ENCODE measurements at regions not wholly inside any gene's neighbourhood (a gene's known extent, or its start where the extent isn't known, plus 50 kb on each side); places are given as distances from the start of the nearest gene placed in this dataset.

GRCh38 chr2:106981491-106981890 lies 95.5 kb upstream of the ST6GAL2 start:
- no peak for DNase-seq

DNA sequence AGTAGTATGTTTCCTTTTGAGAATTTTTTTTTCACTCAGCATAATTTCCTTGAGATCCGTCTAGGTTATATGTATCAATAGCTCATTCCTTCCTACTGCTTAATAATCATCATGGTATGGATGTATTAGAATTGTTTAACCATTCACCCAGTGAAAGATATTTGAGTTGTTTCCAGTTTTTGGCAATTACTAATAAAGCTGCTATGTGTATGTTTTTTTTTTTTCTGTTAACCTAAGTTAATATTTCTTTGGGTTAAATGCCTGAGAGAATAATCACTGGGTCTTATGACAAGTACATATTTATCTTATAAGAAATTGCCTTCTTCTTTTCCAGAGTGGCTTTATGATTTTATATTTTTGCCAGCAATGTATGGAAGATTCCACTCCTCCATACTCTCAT lies 96.4 kb upstream of the ST6GAL2 start:
- DNase-seq, result no peak

DNA sequence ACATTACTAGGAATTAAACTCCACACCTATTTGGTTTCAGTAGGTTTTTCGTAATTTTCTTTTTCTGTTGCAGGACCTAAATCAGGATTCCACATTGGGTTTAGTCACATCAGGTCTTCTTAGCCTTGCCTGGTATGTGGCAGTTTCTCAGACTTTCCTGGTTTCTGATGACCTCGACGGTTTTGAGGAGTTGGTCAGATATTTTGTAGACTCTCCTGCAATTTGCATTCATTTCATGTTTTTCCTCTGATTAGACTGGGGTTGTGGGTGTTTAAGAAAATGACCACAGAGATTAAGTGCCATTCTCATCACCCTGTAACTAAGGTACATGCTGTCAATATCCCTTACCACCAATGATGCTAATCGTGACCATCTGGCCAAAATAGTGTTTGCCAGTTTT lies 97.3 kb upstream of the ST6GAL2 start:
- DNase-seq, result no peak

- no peak for DNase-seq
These were observed 102.4 kb upstream of the ST6GAL2 start for GRCh38 chr2:106988361-106988760.

GRCh38 chr2:106990297-106990696 lies 104.3 kb upstream of the ST6GAL2 start:
- no peak for DNase-seq

- no peak for DNase-seq
These were observed 105.9 kb upstream of the ST6GAL2 start for GRCh38 chr2:106991866-106992265.

GRCh38 chr2:106995556-106995955 lies 109.6 kb upstream of the ST6GAL2 start:
- DNase-seq, result no peak

GRCh38 chr2:106996171-106996769 lies 110.3 kb upstream of the ST6GAL2 start:
- DNase-seq, result no peak

GRCh38 chr2:106997204-106997603 lies 111.2 kb upstream of the ST6GAL2 start:
- DNase-seq, result no peak

- DNase-seq, result no peak
These were observed 115.1 kb upstream of the ST6GAL2 start for GRCh38 chr2:107001062-107001461.

GRCh38 chr2:107001551-107001950 lies 115.6 kb upstream of the ST6GAL2 start:
- no peak for DNase-seq

DNA sequence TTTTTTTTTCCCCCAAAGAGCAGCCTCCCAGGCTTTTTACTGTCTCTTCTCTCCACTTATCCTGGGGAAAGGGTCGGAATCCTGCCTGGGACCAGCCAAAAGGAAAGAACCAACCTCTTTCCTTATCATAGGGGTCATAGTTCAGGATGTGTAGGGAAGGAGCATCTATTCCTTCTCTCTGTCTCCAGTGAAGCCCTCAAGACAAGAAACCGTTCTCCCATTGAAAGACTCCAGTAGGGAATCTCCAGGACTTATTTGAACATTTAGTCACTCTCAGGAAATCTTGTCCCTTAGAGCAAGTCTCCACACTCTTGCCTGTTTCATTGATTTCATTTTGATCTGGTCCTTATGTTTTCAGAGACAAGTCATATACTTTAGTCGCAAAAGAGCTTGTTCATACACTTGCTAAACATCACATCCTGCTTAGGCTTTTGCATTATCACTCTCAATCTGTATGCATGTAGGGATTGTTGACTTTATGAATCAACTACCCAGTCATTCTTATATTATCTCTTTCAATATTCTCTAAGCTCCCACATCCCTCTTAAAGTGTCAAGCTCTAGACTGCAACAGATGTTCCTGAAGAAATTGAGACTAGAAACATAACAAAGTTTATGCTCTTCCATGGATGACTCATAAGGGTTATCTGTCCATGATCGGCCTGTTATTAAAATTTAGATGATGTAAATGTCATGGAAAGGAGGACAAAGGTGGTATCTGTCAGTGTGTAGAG lies 116.2 kb upstream of the ST6GAL2 start:
- DNase-seq, result no peak

GRCh38 chr2:107002735-107003134 lies 116.8 kb upstream of the ST6GAL2 start:
- DNase-seq, result no peak

DNA sequence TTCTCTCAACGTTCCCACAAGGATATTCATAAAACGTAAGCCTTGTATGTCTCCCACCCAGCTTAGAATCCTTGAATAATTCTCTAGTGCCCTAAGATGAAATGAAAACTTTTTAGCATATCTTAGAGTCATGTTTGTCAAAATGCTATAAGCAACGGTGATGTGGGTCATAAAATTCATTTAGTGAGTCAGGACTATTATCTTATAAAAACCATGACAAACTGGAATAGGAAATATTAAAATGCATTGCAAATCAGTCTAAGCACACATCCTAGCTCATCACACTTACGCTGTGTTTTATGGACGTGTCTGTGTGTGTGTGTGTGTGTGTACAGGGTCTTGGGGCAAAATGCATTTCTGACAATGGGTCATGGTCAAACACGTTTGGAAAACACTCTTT lies 119.9 kb upstream of the ST6GAL2 start:
- no peak for DNase-seq

- DNase-seq, result no peak
These were observed 120.9 kb upstream of the ST6GAL2 start for GRCh38 chr2:107006836-107007235.

GRCh38 chr2:107007927-107008326 lies 122.0 kb upstream of the ST6GAL2 start:
- no peak for DNase-seq

DNA sequence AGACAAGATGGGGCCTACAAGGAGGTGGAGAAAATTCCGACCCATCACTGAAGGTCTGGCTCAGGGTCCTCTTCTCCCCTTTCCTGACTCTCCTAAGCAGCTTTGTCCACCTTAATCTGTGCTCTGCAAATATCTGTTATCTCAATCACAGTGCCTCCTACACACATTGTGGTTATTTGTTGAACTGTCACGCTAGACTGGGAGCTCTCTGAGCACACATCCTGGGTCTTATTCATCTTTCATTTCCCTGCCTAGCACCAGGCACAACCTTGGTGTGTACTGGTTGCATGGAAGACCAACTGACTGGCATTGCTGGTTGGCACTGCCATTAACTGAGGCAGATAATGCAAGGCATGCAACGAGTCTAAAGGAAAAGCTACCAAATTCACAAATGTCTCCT lies 122.9 kb upstream of the ST6GAL2 start:
- DNase-seq, result no peak

DNA sequence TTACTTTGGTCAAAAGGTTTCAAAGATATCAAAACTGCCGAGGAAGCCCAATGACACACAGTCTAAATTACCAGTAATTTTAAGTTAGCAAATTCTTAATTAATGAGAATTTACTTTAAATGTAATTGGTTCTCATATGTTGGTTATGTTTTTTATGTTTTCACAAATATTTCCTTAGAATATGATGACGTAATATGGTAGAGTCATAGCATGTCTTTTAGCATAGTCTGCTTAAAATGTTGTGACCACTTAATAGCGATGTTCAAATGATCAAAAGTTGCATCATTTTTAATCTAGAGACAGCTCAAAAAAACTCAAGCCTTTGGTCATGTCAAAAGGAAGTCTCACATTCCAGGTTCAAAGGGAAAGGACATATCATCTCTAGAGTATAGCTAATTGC lies 123.3 kb upstream of the ST6GAL2 start:
- DNase-seq, result no peak

- no peak for DNase-seq
These were observed 126.8 kb upstream of the ST6GAL2 start for GRCh38 chr2:107012714-107013306.

GRCh38 chr2:107013884-107014283 lies 127.9 kb upstream of the ST6GAL2 start:
- DNase-seq, result no peak

GRCh38 chr2:107018366-107018765 lies 132.4 kb upstream of the ST6GAL2 start:
- DNase-seq, result no peak

DNA sequence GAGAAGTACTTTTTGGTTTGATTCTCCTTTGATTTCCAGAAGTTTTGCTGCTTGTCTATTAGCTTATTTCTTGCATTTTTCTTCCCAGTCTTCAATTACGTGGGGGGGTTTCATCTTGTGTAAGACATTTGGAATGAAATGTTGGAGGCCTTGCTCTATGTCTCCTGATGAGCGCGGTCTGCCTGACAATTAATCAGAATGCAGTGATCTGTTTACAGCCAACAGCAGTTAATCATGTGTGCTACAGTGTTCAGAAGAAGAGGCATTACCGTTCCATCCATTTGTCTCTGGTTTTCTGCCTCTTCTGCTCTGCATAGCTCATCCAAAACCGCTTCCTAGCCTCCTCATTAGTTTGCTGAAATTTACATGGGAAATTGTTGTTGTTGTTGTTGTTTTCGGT lies 134.4 kb upstream of the ST6GAL2 start:
- no peak for DNase-seq

GRCh38 chr2:107024269-107024668 lies 138.3 kb upstream of the ST6GAL2 start:
- no peak for DNase-seq

DNA sequence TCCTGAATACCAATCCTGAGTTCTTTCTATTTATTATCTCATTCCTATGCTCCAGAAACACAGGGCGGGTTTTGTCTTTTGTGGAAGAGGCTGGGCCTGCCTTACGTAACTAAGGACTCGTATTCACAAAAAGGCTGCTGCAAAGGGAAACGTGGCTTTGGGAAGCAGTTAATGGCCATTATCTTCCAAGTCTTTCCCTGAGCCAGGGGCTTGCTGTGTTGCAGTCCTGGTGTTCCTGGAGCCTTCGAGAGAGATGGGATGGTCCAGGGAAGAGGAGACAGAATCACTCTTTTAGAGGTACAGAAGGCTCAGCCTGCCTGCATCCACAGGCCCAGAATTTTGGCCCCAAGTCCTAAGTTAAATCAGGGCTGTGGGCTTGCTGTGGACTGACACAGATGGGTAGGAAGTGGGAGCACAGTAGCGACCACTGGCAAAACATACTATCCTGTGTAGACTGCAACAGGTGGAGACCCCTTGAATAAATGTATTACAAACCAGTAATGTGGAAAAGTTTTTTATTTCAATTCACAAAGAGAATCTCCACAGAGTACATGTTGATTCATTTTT lies 139.4 kb upstream of the ST6GAL2 start:
- DNase-seq, result no peak

Data from CD4-positive, alpha-beta T cell treated with Interleukin-12 subunit alpha and Interleukin-12 subunit beta, for 1 hour (primary cell).